Adrenal gland (tissue), 9 donors: ENCODE measurements at regions not wholly inside any gene's neighbourhood (a gene's known extent, or its start where the extent isn't known, plus 50 kb on each side); places are given as distances from the start of the nearest gene placed in this dataset.

ENCODE experiments used
- DNase-seq, 7 donors: peaks; one replicate each; pipeline ENCODE4 v3.0.0-alpha.2; 2019 to 2020
- H3K27ac ChIP-seq, 5 donors: fragments of 200-600 bp; sonication (generic) in 4 of 5; 1 replicate in 3 of 5; 2 replicates in 2 of 5; pipeline versions ENCODE4 v1.5.1 to v1.8.0; 2016 to 2020; ENCODE audit warnings: mild to moderate bottlenecking in 1 of 5
- H3K27me3 ChIP-seq: fragments of 200-600 bp; 2 replicates; pipeline ENCODE4 v1.8.0; 2021
- H3K36me3 ChIP-seq, 2 donors: fragments of 200-600 bp; replicated peaks in 1 of 2; 1 replicate in 1 of 2; 2 replicates in 1 of 2; pipeline versions ENCODE4 v1.5.1 to v1.8.0; 2018 to 2022
- H3K4me1 ChIP-seq, 2 donors: fragments of 200-600 bp; replicated peaks in 1 of 2; 1 replicate in 1 of 2; 2 replicates in 1 of 2; pipeline versions ENCODE4 v1.5.1 to v1.8.0; 2018 to 2021
- H3K4me3 ChIP-seq, 4 donors: fragments of 200-600 bp; sonication (generic) in 3 of 4; one replicate each; pipeline ENCODE4 v1.5.1; 2016 to 2018
- H3K9me3 ChIP-seq, 3 donors: fragments of 200-600 bp; sonication (generic) in 1 of 3; replicated peaks in 1 of 3; 1 replicate in 2 of 3; 2 replicates in 1 of 3; pipeline versions ENCODE4 v1.5.1 to v1.8.0; 2016 to 2021
- POLR2A ChIP-seq, 2 donors: fragments of 450-650 bp; IDR thresholded peaks; one replicate each; pipeline ENCODE4 v1.6.1; 2017; ENCODE audit warnings: antibody characterized with exemption in 2 of 2, mild to moderate bottlenecking in 2 of 2, moderate library complexity in 1 of 2
- WGBS, 4 donors: extraction: QIAGEN DNeasy Blood & Tissue Kit in 2 of 4; methylation state at CpG; one replicate each; pipeline versions ENCODE4 v1.1.5 to v1.1.7; 2013 to 2017; 5-methylcytosine and 5-hydroxymethylcytosine counted together
- intact Hi-C, 2 donors: fragments of 100-400 bp; cut with DNase I; formaldehyde crosslinking; loops; one replicate each; pipeline versions ENCODE4 v1.14.1 to v1.15.0; 2022 to 2023
- TF ChIP-seq, protein P1 (sequence below), 6 experiments: fragments of 450-650 bp in 4 of 6; fragments of 200-600 bp in 2 of 6; sonication (generic) in 1 of 6; IDR thresholded peaks; 1 replicate in 5 of 6; 2 replicates in 1 of 6; pipeline versions ENCODE4 v1.5.1 to v1.8.0; 2016 to 2021; ENCODE audit warnings: antibody characterized with exemption in 6 of 6, mild to moderate bottlenecking in 2 of 6, moderate library complexity in 1 of 6
- donor health status: healthy with polysubstance abuse.
- donor health status: Bipolar disorder and iron deficiency.
- donor health status: DM: yes; HTN: yes; CAD: no.
- donor health status: DM: no; HTN: no; CAD: no.
- donor health status: DM: no; HTN: no; CAD: no.

DNA sequence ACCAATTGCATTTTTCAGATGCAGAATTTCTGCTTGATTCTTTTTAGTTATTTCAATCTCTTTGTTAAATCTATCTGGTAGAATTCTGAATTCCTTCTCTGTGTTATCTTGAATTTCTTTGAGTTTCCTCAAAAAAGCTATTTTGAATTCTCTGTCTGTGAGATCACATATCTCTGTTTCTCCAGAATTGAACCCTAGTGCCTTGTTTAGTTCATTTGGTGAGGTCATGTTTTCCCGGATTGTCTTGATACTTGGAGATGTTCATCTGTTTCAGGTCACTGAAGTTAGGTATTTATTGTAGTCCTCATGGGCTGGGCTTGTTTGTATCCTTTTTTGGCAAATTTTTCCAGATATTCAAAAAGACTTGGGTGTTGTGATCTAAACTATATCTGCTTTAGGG lies 202.9 kb upstream of the SERP2 start:
- Histone ChIP-seq H3K36me3 (no peaks in the 10 kb centered on the region), H3K4me1 (peaks cover 0 to 6% of the 10 kb centered on the region in 2 donors), H3K27me3 (no peaks in the 10 kb centered on the region), H3K4me3 (no peak overlapping the region), H3K27ac (no peak overlapping the region), H3K9me3 (no peaks in the 10 kb centered on the region)
- no peak for TF ChIP-seq POLR2A (IDR thresholded peaks at IDR 0.05)
- TF ChIP-seq, protein P1, sequence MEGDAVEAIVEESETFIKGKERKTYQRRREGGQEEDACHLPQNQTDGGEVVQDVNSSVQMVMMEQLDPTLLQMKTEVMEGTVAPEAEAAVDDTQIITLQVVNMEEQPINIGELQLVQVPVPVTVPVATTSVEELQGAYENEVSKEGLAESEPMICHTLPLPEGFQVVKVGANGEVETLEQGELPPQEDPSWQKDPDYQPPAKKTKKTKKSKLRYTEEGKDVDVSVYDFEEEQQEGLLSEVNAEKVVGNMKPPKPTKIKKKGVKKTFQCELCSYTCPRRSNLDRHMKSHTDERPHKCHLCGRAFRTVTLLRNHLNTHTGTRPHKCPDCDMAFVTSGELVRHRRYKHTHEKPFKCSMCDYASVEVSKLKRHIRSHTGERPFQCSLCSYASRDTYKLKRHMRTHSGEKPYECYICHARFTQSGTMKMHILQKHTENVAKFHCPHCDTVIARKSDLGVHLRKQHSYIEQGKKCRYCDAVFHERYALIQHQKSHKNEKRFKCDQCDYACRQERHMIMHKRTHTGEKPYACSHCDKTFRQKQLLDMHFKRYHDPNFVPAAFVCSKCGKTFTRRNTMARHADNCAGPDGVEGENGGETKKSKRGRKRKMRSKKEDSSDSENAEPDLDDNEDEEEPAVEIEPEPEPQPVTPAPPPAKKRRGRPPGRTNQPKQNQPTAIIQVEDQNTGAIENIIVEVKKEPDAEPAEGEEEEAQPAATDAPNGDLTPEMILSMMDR (IDR thresholded peaks at IDR 0.05): no peak
- 78 to 90% (median 80%) methylated on average over 1 of the region's 1 CpG for WGBS, 4 donors
- DNase-seq: no peak
- intact Hi-C loops: no loop called here

DNA sequence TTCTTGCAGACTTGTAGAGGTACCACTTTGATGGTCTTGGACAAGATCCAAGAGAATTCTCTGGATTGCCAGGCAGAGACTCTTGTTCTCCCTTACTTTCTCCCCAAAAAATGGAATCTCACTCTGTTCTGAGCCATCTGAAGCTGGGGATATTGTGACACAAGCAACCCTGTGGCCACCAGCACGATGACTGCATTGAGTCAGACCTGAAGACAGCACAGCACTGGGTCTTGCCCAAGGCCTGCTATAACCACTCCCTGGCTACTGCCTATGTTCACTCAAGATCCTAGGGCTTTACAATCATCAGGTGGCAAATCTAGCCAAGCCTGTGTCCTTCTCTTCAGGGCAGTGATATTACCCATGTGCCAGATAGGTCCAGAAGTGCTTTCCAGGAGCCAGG lies 202.5 kb upstream of the SERP2 start:
- intact Hi-C loops: no loop called here
- no peak for DNase-seq
- Histone ChIP-seq H3K27me3 (no peaks in the 10 kb centered on the region), H3K36me3 (no peaks in the 10 kb centered on the region), H3K9me3 (no peaks in the 10 kb centered on the region), H3K27ac (no peak overlapping the region), H3K4me1 (peaks cover 0 to 6% of the 10 kb centered on the region in 2 donors), H3K4me3 (no peak overlapping the region)
- TF ChIP-seq, protein P1 (IDR thresholded peaks at IDR 0.05): no peak
- no peak for TF ChIP-seq POLR2A (IDR thresholded peaks at IDR 0.05)
- WGBS, 4 donors: 77 to 100% (median 85%) methylated on average over 1 of the region's 1 CpG

DNA sequence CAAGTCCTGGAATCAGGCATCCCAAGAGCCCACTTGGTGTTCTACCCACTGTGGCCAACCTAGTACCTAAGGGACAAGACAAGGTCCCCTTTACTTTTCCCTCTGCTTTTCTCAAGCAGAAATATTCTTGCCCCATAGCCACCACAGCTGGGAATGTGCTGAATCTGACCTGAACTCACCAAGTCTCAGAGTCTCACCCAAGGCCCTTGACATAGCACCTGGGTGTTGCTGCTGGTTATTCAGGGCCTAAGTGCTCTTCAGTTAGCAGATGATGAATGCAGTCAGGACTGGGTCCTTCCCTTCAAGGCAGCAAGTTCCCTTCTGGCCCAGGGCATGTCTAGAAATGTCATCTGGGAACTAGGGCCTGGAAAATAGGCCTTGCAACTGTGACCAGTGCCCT lies 201.8 kb upstream of the SERP2 start:
- Histone ChIP-seq H3K4me1 (peaks cover 0 to 6% of the 10 kb centered on the region in 2 donors), H3K36me3 (no peaks in the 10 kb centered on the region), H3K4me3 (no peak overlapping the region), H3K9me3 (no peaks in the 10 kb centered on the region), H3K27ac (no peak overlapping the region), H3K27me3 (no peaks in the 10 kb centered on the region)
- intact Hi-C loops: no loop called here
- DNase-seq: no peak
- TF ChIP-seq POLR2A (IDR thresholded peaks at IDR 0.05): no peak
- TF ChIP-seq, protein P1 (IDR thresholded peaks at IDR 0.05): no peak

DNA sequence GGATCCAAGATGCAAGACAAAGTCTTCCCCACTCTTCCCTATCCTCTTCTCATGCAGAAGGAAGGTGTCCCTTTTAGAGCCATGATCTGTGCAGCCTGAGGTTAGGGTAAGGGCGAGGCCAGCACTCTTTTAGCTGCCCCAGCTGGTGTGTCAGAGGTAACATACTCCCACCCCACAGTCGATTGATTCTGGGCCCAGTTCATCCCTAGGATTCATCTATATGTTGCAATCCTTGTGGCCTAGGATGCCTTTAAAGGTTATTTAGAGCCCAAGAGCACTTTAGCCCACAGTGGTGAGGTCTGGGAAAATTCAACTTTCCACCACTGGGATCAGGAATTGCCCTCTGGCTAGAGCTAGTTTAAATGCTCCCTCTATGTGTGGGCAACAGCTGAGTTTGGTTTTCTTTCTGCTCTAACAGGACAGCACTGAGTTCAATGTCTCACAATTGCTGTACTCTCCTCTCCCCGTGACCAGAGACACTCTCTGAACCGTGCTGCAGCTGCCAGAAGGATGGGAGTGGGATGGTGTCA lies 201.3 kb upstream of the SERP2 start:
- DNase-seq: no peak
- H3K4me3 ChIP-seq: no peak overlapping the region
- no peaks in the 10 kb centered on the region for H3K9me3 ChIP-seq
- intact Hi-C loops: no loop called here
- H3K36me3 ChIP-seq: no peaks in the 10 kb centered on the region
- peaks cover 0 to 6% of the 10 kb centered on the region in 2 donors for H3K4me1 ChIP-seq
- WGBS, 4 donors: 75 to 89% (median 88%) methylated on average over 4 of the region's 4 CpGs
- no peaks in the 10 kb centered on the region for H3K27me3 ChIP-seq
- TF ChIP-seq, protein P1 (IDR thresholded peaks at IDR 0.05): no peak
- no peak for TF ChIP-seq POLR2A (IDR thresholded peaks at IDR 0.05)
- no peak overlapping the region for H3K27ac ChIP-seq
